LNCaP clone FGC (cell line): ENCODE measurements at regions not wholly inside any gene's neighbourhood (a gene's known extent, or its start where the extent isn't known, plus 50 kb on each side); places are given as distances from the start of the nearest gene placed in this dataset.
A peak's percentile ranks its signal among the peaks of the same experiment; 100 is the strongest.
"Not testable (repeated sequence)": the region's sequence is repeated elsewhere in the genome, so short reads cannot be mapped to it uniquely, and the experiment has no call there.

ENCODE experiments used
- DNase-seq: peaks from one replicate; pipeline ENCODE4 v3.0.0-alpha.2; 2011; ENCODE audit warnings: low read depth
- H3K4me3 ChIP-seq: 2 replicates; pipeline ENCODE4 v1.5.1; 2011; ENCODE audit warnings: mild to moderate bottlenecking, low read depth, low read length, control low read depth
- TF ChIP-seq, protein P1 (sequence below): IDR thresholded peaks from 2 replicates; pipeline ENCODE4 v1.5.1; 2012; ENCODE audit warnings: mild to moderate bottlenecking; ENCODE audit not compliant: control insufficient read depth, insufficient read depth; ENCODE audit errors: extremely low read depth

DNA sequence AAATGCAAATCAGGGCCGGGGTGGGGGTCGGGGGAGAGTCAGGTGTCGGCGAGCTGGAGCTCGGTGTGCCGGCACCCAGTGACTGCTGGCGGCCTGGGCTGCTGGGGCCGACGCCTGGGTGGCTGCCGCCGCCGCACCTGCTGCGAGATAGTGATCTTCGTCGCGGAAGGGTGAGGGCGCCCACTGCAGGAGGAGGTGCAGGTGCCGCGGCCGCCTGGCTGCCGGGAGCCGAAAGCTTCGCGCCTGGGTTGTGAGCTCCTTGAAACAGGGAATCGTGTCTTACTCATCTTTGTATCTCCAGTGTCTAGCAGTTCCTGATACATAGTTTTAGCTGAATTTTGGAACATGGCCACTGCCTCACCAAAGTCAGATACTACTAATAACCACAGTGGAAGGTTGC, 64.0 kb upstream of the CPOX start:
- TF ChIP-seq, protein P1, sequence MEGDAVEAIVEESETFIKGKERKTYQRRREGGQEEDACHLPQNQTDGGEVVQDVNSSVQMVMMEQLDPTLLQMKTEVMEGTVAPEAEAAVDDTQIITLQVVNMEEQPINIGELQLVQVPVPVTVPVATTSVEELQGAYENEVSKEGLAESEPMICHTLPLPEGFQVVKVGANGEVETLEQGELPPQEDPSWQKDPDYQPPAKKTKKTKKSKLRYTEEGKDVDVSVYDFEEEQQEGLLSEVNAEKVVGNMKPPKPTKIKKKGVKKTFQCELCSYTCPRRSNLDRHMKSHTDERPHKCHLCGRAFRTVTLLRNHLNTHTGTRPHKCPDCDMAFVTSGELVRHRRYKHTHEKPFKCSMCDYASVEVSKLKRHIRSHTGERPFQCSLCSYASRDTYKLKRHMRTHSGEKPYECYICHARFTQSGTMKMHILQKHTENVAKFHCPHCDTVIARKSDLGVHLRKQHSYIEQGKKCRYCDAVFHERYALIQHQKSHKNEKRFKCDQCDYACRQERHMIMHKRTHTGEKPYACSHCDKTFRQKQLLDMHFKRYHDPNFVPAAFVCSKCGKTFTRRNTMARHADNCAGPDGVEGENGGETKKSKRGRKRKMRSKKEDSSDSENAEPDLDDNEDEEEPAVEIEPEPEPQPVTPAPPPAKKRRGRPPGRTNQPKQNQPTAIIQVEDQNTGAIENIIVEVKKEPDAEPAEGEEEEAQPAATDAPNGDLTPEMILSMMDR: peak; percentile 74
- H3K4me3 ChIP-seq: no peak overlapping the region
- DNase-seq: no peak

DNA sequence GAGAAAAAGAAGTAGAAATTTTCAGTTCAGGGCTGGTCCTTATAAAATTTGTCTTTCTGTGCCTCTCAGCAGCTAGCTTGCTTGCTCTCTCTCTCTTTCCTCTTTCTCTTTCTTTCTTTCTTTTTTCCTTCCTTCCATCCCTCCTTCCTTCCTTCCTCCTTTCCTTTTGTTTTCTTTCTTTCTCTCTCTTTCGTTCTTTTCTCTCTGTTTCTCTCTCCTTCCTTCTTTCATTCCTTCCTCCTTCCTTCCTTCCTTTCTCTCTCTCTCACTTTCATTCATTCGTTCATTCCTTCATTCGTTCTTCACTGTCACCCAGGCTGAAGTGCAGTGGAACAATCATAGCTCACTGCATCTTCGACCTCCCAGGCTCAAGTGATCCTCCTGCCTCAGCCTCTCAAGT, 69.3 kb upstream of the CPOX start:
- TF ChIP-seq, protein P1: no peak
- no peak overlapping the region for H3K4me3 ChIP-seq
- no peak for DNase-seq

DNA sequence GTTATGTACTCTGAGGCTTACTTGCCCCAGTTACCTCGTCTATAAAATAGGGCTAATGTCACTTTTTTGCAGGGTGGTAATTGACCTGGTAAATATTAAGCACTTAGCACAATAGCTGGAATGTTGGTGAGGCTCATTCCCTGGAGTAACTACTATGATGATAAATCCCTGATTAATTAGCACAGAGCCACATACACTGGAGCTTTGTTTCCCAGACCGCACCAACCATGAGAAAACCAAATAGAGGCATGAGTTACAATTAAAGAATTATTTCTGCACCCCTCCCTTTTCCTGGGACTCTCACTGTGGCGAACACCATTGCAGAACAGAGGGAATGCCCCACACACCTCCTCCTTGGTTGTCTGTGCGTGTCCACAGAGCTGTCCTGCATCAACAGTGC, 76.6 kb upstream of the CPOX start:
- no peak for DNase-seq
- TF ChIP-seq, protein P1: no peak
- H3K4me3 ChIP-seq: no peak overlapping the region

DNA sequence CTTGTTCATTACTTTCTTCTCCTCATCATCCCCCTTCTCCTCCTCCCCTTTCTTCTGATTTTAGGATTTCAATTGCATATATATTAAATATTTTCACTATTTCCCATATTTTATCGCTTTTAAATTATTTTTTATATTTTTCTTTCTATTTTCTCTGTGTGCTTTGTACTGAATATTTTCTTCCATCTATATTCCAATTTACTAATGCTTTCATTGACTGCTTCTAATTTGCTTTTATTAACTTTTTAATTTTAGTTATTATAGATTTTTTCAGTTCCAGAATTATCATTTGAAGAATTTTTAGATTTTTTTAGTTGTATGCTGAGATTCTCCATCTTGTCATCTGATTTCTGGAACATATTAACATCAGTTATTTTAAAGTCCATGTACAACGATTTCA, 83.2 kb upstream of the ST3GAL6 start:
- no peak overlapping the region for H3K4me3 ChIP-seq

DNA sequence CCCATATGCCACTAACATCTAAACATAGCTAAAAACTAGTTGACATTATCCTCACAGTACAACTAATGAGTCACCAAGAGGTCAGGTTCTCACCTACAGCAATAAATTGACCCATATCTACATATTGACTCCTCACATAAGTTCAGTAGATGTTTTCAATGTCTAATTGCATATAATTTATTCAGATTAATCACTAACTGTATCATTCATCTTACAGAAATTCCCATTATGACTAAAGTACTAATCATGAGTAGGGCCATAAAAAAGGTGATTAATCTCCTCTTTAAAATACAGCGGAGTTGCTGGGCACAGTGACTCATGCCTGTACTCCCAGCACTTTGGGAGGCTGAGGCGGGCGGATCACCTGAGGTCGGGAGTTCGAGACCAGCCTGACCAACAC, 82.4 kb upstream of the ST3GAL6 start:
- no peak for DNase-seq
- no peak overlapping the region for H3K4me3 ChIP-seq
- TF ChIP-seq, protein P1: no peak

More for the DNA sequence above, 83.2 kb upstream of the ST3GAL6 start:
- TF ChIP-seq, protein P1: no peak
- no peak for DNase-seq

DNA sequence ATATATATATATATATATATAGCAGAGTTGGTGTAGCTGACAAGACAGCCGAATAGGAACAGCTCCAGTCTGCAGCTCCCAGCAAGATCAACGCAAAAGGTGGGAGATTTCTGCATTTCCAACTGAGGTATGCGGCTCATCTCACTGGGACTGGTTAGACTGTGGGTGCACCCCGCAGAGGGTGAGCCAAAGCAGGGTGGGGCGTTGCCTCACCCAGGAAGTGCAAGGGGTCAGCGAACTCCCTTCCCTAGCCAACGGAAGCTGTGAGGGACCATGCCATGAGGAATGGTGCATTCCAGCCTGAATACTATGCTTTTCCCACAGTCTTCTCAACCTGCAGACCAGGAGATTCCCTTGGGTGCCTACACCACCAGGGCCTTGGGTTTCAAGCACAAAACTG, 81.7 kb upstream of the ST3GAL6 start:
- no peak for DNase-seq
- TF ChIP-seq, protein P1: no peak
- no peak overlapping the region for H3K4me3 ChIP-seq

DNA sequence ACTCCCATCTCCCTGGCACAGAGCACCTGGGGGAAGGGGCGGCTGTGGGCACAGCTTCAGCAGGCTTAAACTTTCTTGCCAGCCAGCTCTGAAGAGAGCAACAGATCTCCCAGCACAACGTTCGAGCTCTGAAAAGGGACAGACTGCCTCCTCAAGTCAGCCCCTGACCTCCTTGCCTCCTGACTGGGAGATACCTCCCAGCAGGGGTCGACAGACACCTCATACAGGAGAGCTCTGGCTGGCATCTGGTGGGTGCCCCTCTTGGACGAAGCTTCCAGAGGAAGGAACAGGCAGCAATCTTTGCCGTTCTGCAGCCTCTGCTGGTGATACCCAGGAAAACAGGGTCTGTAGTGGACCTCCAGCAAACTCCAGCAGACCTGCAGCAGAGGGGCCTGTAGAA, 80.7 kb upstream of the ST3GAL6 start:
- not testable (repeated sequence) for DNase-seq, H3K4me3 ChIP-seq
